Left colon (tissue), 2 donors: ENCODE measurements at regions not wholly inside any gene's neighbourhood (a gene's known extent, or its start where the extent isn't known, plus 50 kb on each side); places are given as distances from the start of the nearest gene placed in this dataset.

Experiments used
- ATAC-seq: fragments of 200-7000 bp; cut with Tn5 transposase; one replicate; pipeline ENCODE4 v1.9.1; 2020; ENCODE audit warnings: mild to moderate bottlenecking, moderate library complexity
- DNase-seq, 2 donors: peaks; one replicate each; pipeline ENCODE4 v3.0.0-alpha.2; 2020
- intact Hi-C, 2 donors: fragments of 100-400 bp; cut with DNase I in 1 of 2; cut with micrococcal nuclease in 1 of 2; formaldehyde crosslinking; loops; one replicate each; pipeline versions ENCODE4 v1.11.2 to v1.14.0; 2022; cut with DNase I, micrococcal nuclease
- donor health status: DM: no; HTN: no; CAD: no.
- donor health status: DM: yes; HTN: yes; CAD: no.

DNA sequence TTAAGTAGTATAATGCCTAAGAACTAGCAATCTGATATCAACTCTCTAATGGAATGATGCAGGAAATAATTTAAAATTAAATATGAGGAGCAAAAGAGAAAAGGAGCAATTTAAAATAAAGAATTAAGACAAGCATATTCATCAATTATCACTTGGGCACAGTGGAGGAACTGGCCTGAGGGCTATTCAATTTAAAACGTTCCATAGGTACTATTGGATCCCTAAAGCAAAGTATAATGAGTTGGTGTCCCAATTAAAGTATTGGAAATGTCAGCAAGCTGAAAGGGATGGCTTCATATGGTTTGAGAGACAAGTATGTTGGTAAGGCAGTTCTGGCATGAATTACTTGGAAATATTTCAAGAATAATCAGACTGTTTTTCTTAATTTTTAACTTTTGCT lies 2064.1 kb upstream of the TENM3 start:
- DNase-seq = no peak
- intact Hi-C loops = no loop called here
- ATAC-seq = no peak

DNA sequence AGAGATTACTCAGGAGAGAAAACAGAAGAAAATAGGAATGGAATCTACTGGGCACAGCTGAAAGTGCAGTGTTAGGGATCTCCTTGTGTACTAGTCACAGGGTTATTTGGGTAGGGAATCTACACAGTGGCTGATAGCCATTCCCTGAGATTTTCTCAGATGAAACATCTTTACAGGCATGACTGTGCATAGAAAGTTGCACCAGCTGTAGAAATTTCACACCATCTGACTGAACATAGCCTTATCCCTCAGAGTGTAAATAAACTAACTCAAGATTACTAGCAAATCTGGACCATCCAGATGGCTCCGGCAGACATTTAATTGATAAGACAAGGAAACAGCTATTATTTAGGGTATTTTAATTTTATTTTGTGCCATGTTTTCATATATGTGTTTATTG lies 2053.5 kb upstream of the TENM3 start:
- no peak for ATAC-seq
- intact Hi-C loops = no loop called here
- no peak for DNase-seq

- no peak for DNase-seq
- intact Hi-C loops = no loop called here
- no peak for ATAC-seq
Measured at GRCh38 chr4:180190382-180190781, 2052.8 kb upstream of the TENM3 start.

GRCh38 chr4:180197471-180197870 lies 2045.7 kb upstream of the TENM3 start:
- intact Hi-C loops = no loop called here
- DNase-seq = no peak

DNA sequence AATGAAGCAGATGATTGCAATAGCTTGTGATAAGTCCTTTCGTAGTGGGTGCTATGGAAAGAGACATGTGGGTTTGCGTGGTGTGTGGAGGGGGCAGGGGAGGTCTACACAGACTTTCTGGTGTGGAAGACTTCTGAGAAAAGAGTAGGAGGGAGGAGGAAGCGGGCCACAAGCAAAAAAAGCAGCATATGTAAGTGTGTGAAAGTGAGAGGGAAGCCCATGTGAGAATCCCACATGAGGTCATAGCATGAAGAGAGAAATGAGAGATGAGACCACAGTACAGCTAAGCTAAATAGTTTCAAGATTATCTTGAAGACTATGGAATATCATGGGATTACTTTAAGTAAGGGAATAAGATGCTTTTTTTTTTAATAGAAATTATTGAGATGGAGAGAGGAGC lies 2039.9 kb upstream of the TENM3 start:
- intact Hi-C loops = no loop called here
- ATAC-seq (no peak), DNase-seq (no peak)

More at GRCh38 chr4:180197471-180197870, 2045.7 kb upstream of the TENM3 start:
- no peak for ATAC-seq

DNA sequence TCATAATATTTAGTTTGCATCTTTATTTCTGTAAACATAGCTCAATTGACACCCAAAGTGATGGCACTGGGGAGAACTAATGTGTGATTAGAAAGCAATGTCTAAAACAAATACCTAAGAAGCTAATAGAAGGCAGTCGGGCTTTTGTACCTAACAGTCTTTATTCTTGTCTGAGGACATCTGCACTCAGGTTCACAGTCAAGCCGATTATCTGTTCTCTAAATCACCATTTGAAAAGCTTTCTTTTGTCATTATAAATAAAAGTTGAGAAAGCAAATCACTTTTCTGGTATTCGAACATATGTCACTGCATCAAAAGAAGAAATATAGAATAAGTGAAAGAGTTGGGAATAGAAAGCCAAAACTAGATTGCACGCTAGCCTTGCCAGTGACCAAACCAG lies 2037.9 kb upstream of the TENM3 start:
- no peak for ATAC-seq
- intact Hi-C loops = no loop called here
- no peak for DNase-seq

- ATAC-seq (no peak), DNase-seq (no peak)
- intact Hi-C loops = no loop called here
Measured at GRCh38 chr4:180207921-180208320, 2035.3 kb upstream of the TENM3 start.

DNA sequence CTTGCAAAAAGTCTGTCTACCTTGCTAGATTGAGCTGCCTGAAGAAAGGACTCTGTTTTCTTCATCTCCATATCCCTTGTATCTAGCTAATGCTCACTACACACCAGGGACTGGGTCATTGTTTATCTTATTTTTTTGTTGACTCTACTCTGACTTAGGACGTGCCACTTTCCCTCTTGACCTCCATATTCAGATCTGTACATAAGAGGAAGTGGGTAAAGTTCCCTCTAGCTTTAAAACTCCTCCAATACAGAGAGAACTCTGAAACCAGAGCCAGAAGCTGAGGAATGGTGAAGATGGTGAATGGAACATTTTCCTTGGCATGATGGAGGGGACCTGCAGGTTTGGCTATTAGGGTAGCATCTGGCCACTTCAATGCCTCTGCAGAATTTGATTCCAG lies 2026.1 kb upstream of the TENM3 start:
- intact Hi-C loops = no loop called here
- DNase-seq (no peak), ATAC-seq (no peak)

DNA sequence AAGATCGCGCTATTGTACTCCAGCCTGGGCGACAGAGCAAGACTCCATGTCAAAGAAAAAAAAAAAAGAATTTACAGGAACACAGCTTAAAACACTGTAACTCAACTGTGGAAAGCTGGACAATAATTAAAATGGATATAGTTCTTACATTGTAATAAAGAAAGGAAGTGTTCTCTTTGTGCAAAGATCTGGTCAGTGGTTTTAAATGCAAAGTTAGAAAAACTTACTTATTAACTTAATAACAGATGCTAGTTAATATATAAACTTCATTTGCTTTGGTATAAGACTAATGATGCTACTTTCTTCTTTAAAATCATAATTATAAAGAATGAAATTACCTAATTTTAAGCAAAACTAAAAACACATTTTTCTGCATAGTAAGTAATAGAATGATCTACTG lies 2024.1 kb upstream of the TENM3 start:
- no peak for ATAC-seq

GRCh38 chr4:180225977-180226376 lies 2017.2 kb upstream of the TENM3 start:
- intact Hi-C loops = no loop called here
- DNase-seq (no peak), ATAC-seq (no peak)

More for the DNA sequence above, 2024.1 kb upstream of the TENM3 start:
- intact Hi-C loops = no loop called here
- no peak for DNase-seq

- ATAC-seq (no peak), DNase-seq (no peak)
- intact Hi-C loops = no loop called here
Measured at GRCh38 chr4:180234730-180235129, 2008.5 kb upstream of the TENM3 start.

DNA sequence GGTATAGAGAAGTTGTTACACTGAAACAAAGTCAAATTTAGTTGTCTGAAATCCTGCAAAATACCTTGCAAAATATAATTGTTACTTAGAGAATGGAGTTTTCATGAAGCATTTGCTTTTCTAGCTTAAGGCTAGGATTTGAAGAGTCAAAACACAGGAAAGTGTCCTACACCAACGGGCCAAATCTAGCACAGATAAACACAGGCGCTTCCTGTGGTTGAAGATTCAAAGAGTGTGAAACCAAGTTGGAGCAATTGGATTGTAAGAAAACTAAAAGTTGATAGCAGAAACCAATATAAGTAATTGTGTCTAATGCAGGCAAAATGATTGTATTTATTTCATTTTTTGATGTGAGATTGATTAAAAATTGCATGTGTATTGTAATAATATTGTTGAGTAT lies 2002.5 kb upstream of the TENM3 start:
- ATAC-seq (no peak), DNase-seq (no peak)
- intact Hi-C loops = no loop called here

DNA sequence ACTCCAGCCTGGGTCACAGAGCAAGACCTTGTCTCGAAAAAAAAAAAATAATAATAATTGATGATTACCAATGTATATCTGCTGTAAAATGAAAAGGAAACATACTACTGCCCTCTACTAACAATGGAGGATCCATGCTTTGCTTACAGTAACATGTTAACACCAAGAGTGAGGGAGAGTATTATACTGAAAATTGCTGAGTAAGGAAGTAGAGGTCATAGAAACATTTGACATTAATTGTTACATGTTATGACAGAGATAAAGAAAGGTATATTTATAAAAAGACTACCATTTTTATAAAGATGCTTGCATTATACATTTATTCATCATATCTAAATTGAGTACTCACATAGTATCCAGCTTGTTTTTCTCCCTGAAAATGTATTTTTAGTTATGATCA lies 1989.8 kb upstream of the TENM3 start:
- intact Hi-C loops = no loop called here

DNA sequence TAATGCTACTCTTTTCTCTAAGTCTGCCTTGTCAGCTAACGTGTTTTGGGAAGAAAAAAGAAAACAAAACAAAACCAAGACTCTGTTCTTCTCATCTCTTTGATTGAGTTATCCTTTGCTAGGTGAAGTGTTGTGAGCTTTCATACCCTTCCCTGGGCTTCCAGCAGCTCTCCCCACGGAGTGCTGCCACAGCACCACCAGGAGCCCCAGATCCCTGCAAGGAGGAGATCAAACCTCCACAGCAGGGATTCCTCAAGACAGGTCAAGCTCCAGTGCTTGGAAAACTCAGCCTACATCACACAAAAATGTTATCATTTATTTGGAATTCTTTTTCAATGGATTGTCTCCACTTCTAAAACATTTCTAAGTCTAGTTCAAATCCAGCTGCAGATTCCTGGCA lies 1981.9 kb upstream of the TENM3 start:
- ATAC-seq = no peak
- intact Hi-C loops = no loop called here
- no peak for DNase-seq

More for the DNA sequence above, 1989.8 kb upstream of the TENM3 start:
- ATAC-seq (no peak), DNase-seq (no peak)

- no peak for ATAC-seq
- DNase-seq = no peak
- intact Hi-C loops = no loop called here
Measured at GRCh38 chr4:180280076-180280475, 1963.1 kb upstream of the TENM3 start.

GRCh38 chr4:180280726-180281297 lies 1962.4 kb upstream of the TENM3 start:
- no peak for ATAC-seq
- intact Hi-C loops = no loop called here
- DNase-seq = no peak

GRCh38 chr4:180281724-180282123 lies 1961.5 kb upstream of the TENM3 start:
- ATAC-seq = no peak
- DNase-seq = no peak
- intact Hi-C loops = no loop called here

DNA sequence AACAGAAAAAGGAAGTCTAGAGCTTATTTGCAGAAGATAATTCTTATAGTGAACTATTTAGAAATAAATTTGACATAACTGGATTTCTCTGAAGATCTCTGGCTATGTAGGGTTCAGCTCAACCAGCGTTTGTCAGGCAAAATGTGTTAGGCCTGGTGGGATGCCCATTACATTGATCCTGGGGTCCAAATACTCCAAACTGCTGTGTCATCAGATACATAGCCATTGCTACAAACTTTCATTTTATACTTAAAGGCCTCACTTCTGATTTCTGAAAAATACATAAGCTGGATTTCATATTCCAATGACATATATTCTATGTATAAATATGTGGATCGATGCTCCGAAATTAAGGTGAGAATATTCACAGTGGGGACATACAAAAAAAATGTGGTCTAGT lies 1958.9 kb upstream of the TENM3 start:
- intact Hi-C loops = no loop called here
- ATAC-seq = no peak
- no peak for DNase-seq

DNA sequence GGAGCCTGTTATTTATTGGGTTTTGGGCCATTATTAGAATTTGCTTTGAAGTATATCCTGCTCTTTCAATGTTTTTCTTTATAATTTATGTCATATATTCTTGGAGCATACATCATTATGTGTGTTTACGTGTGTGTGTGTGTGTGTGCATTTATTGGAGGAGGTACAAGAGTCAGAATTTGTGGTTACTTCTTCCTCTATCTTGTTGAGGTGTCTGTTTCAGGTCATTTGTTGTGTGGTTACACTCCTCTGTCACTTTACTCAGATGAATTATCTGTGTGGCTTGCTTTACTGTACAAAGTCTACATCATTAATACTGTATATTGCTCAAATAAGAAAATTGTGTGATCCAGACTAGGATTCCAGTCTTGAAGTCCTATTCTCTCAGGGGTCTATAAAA lies 1957.4 kb upstream of the TENM3 start:
- intact Hi-C loops = no loop called here

GRCh38 chr4:180292339-180292738 lies 1950.9 kb upstream of the TENM3 start:
- no peak for ATAC-seq

More for the DNA sequence above, 1957.4 kb upstream of the TENM3 start:
- no peak for DNase-seq
- ATAC-seq = no peak

DNA sequence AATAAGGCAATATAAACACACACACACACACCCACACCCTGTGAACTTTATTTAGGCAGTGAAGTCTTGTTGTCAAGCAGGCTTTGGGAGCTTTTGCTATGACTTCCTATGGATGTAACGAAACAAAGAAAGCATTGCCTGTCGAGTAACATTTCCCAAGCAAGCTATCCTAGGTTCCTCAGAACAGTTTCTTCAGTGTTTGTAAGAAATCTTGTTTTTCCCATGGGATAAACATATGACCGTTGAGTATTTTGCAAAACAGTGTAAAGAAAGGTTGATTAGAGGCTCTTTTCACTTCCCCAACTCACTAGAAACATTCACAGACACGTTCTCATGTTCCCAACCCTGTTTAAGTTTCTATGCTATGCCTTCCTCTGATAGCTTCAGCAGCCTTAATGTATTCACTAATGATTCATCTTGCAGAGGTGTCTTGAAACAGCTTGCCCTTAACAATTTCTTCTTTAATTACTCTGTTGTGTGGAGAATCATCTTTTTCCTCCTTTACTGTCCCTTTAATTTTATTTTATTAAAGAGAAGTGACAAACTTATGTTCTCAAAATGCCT lies 1947.1 kb upstream of the TENM3 start:
- DNase-seq = no peak
- no peak for ATAC-seq
- intact Hi-C loops = no loop called here

More at GRCh38 chr4:180292339-180292738, 1950.9 kb upstream of the TENM3 start:
- DNase-seq = no peak
- intact Hi-C loops = no loop called here
